Gastrocnemius medialis (tissue), 4 donors: ENCODE measurements at regions not wholly inside any gene's neighbourhood (a gene's known extent, or its start where the extent isn't known, plus 50 kb on each side); places are given as distances from the start of the nearest gene placed in this dataset.

Experiments used
- CTCF ChIP-seq, 5 experiments: fragments of 450-650 bp in 3 of 5; fragments of 200-600 bp in 2 of 5; sonication (generic) in 2 of 5; IDR thresholded peaks in 4 of 5; conservative IDR thresholded peaks in 1 of 5; 1 replicate in 4 of 5; 2 replicates in 1 of 5; pipeline ENCODE4 v1.5.1; 2016 to 2019; ENCODE audit warnings: antibody characterized with exemption in 5 of 5, mild to moderate bottlenecking in 3 of 5, moderate library complexity in 3 of 5
- POLR2A ChIP-seq, 2 donors: fragments of 450-650 bp; IDR thresholded peaks; one replicate each; pipeline ENCODE4 v1.6.1; 2017; ENCODE audit warnings: antibody characterized with exemption in 2 of 2, mild to moderate bottlenecking in 2 of 2, moderate library complexity in 2 of 2

GRCh38 chr7:106773228-106773627 lies 91.9 kb upstream of the PIK3CG start:
- TF ChIP-seq POLR2A (IDR thresholded peaks at IDR 0.05) (no peak), CTCF (IDR thresholded peaks at IDR 0.05 in 4 of 5, conservative IDR thresholded peaks at IDR 0.05 in 1 of 5) (no peak)
